D341Med (cell line): ENCODE measurements at regions not wholly inside any gene's neighbourhood (a gene's known extent, or its start where the extent isn't known, plus 50 kb on each side); places are given as distances from the start of the nearest gene placed in this dataset.

Experiments
- DNase-seq: peaks from one replicate; pipeline ENCODE4 v3.0.0; 2012; ENCODE audit warnings: low spot score

GRCh38 chr2:21633015-21633414 is 509.2 kb downstream of the TDRD15 start:
- no peak for DNase-seq

GRCh38 chr2:21633466-21633865 is 509.7 kb downstream of the TDRD15 start:
- no peak for DNase-seq

GRCh38 chr2:21633911-21634310 is 510.1 kb downstream of the TDRD15 start:
- DNase-seq: no peak

GRCh38 chr2:21640046-21640445 is 516.3 kb downstream of the TDRD15 start:
- DNase-seq: no peak

- no peak for DNase-seq
Observed at GRCh38 chr2:21642647-21643046, 518.9 kb downstream of the TDRD15 start.

GRCh38 chr2:21643180-21643579 is 519.4 kb downstream of the TDRD15 start:
- DNase-seq: no peak

- DNase-seq: no peak
Observed at GRCh38 chr2:21644266-21644665, 520.5 kb downstream of the TDRD15 start.

GRCh38 chr2:21646345-21646744 is 522.6 kb downstream of the TDRD15 start:
- no peak for DNase-seq

- DNase-seq: no peak
Observed at GRCh38 chr2:21650569-21650968, 526.8 kb downstream of the TDRD15 start.

GRCh38 chr2:21655136-21655535 is 531.4 kb downstream of the TDRD15 start:
- no peak for DNase-seq

GRCh38 chr2:21656330-21657075 is 532.7 kb downstream of the TDRD15 start:
- DNase-seq: no peak

- no peak for DNase-seq
Observed at GRCh38 chr2:21657445-21657844, 533.7 kb downstream of the TDRD15 start.

GRCh38 chr2:21658269-21658668 is 534.5 kb downstream of the TDRD15 start:
- no peak for DNase-seq

- no peak for DNase-seq
Observed at GRCh38 chr2:21658907-21659477, 535.2 kb downstream of the TDRD15 start.

- no peak for DNase-seq
Observed at GRCh38 chr2:21664083-21664482, 540.3 kb downstream of the TDRD15 start.

GRCh38 chr2:21667638-21668037 is 543.9 kb downstream of the TDRD15 start:
- DNase-seq: no peak

- DNase-seq: no peak
Observed at GRCh38 chr2:21668078-21668710, 544.4 kb downstream of the TDRD15 start.

- no peak for DNase-seq
Observed at GRCh38 chr2:21676041-21676440, 552.3 kb downstream of the TDRD15 start.

GRCh38 chr2:21676676-21677075 is 552.9 kb downstream of the TDRD15 start:
- DNase-seq: no peak

- DNase-seq: no peak
Observed at GRCh38 chr2:21683838-21684237, 560.1 kb downstream of the TDRD15 start.

GRCh38 chr2:21687589-21687988 is 563.8 kb downstream of the TDRD15 start:
- DNase-seq: no peak

- no peak for DNase-seq
Observed at GRCh38 chr2:21690005-21690404, 566.2 kb downstream of the TDRD15 start.

GRCh38 chr2:21693081-21693480 is 569.3 kb downstream of the TDRD15 start:
- DNase-seq: no peak
